Psoas muscle (tissue), 7 donors: ENCODE measurements at regions not wholly inside any gene's neighbourhood (a gene's known extent, or its start where the extent isn't known, plus 50 kb on each side); places are given as distances from the start of the nearest gene placed in this dataset.
"Not testable (repeated sequence)": the region's sequence is repeated elsewhere in the genome, so short reads cannot be mapped to it uniquely, and the experiment has no call there.

Source experiments
- ATAC-seq, 4 donors: fragments of 200-7000 bp; cut with Tn5 transposase; one replicate each; pipeline ENCODE4 v1.9.1; 2020; ENCODE audit warnings: moderate library complexity in 3 of 4, mild to moderate bottlenecking in 2 of 4
- DNase-seq, 2 donors: peaks; one replicate each; pipeline ENCODE4 v3.0.0-alpha.2; 2020
- H3K27ac ChIP-seq: fragments of 200-600 bp; one replicate; pipeline ENCODE4 v1.8.0; 2022
- H3K27me3 ChIP-seq, 3 donors: fragments of 200-600 bp in 1 of 3; one replicate each; pipeline versions ENCODE4 v1.6.1 to v1.8.0; 2013 to 2022; ENCODE audit warnings: low read length in 2 of 3, mild to moderate bottlenecking in 2 of 3, moderate library complexity in 1 of 3; ENCODE audit not compliant: insufficient read depth in 3 of 3
- H3K36me3 ChIP-seq, 2 donors: fragments of 200-600 bp in 1 of 2; one replicate each; pipeline versions ENCODE4 v1.6.1 to v1.8.0; 2013 to 2022; ENCODE audit warnings: low read depth in 1 of 2, mild to moderate bottlenecking in 1 of 2, moderate library complexity in 1 of 2; ENCODE audit not compliant: insufficient read depth in 1 of 2
- H3K4me1 ChIP-seq: fragments of 200-600 bp; one replicate; pipeline ENCODE4 v1.8.0; 2022
- H3K4me3 ChIP-seq: fragments of 200-600 bp; one replicate; pipeline ENCODE4 v1.8.0; 2022; ENCODE audit warnings: mild to moderate bottlenecking
- H3K9me3 ChIP-seq: fragments of 200-600 bp; one replicate; pipeline ENCODE4 v1.8.0; 2022
- CTCF ChIP-seq: fragments of 200-600 bp; IDR thresholded peaks from one replicate; pipeline ENCODE4 v1.8.0; 2022; ENCODE audit warnings: antibody characterized with exemption
- WGBS, 3 donors: extraction: QIAGEN DNeasy Blood & Tissue Kit; methylation state at CpG; one replicate each; pipeline versions ENCODE4 v1.1.6 to v1.1.7; 2013; 5-methylcytosine and 5-hydroxymethylcytosine counted together
- intact Hi-C, 2 donors: fragments of 100-400 bp; cut with DNase I; formaldehyde crosslinking; loops; one replicate each; pipeline versions ENCODE4 v1.11.0 to v1.14.2; 2022
- donor health status: healthy with polysubstance abuse.
- donor health status: DM: no; HTN: no; CAD: no; lungs with moderate emphysema.
- donor health status: Bipolar disorder and iron deficiency.
- donor health status: healthy.
- donor health status: DM: yes; HTN: yes; CAD: no.
- donor health status: DM: no; HTN: no; CAD: no.
- donor health status: DM: yes; HTN: yes; CAD: no.

- H3K36me3 ChIP-seq, result no peaks in the 10 kb centered on the region
- no peaks in the 10 kb centered on the region for H3K4me1 ChIP-seq
- TF ChIP-seq CTCF, result no peak
- H3K9me3 ChIP-seq, result peaks cover 3% of the 10 kb centered on the region
- H3K4me3 ChIP-seq, result no peak overlapping the region
- no peak overlapping the region for H3K27ac ChIP-seq
- DNase-seq, result no peak
- no peaks in the 10 kb centered on the region for H3K27me3 ChIP-seq
- intact Hi-C loops, result no loop called here
- ATAC-seq, result no peak
- WGBS, 3 donors, result 84 to 97% (median 91%) methylated on average over 3 of the region's 3 CpGs
Observed at GRCh38 chrX:23061116-23061515, 61.4 kb downstream of the DDX53 start.

GRCh38 chrX:23062359-23062758 is 62.6 kb downstream of the DDX53 start:
- TF ChIP-seq CTCF, result no peak
- ATAC-seq (no peak), DNase-seq (no peak)
- 91 to 98% (median 93%) methylated on average over 3 of the region's 3 CpGs for WGBS, 3 donors
- H3K36me3 ChIP-seq, result no peaks in the 10 kb centered on the region
- H3K27me3 ChIP-seq, result no peaks in the 10 kb centered on the region
- H3K9me3 ChIP-seq, result no peaks in the 10 kb centered on the region
- intact Hi-C loops, result no loop called here
- H3K4me3 ChIP-seq, result no peak overlapping the region
- no peaks in the 10 kb centered on the region for H3K4me1 ChIP-seq
- no peak overlapping the region for H3K27ac ChIP-seq

GRCh38 chrX:23066588-23067281 is 67.0 kb downstream of the DDX53 start:
- no peaks in the 10 kb centered on the region for H3K36me3 ChIP-seq
- H3K4me1 ChIP-seq, result no peaks in the 10 kb centered on the region
- ATAC-seq (no peak), DNase-seq (no peak)
- intact Hi-C loops, result no loop called here
- no peak overlapping the region for H3K27ac ChIP-seq
- WGBS, 3 donors, result 81 to 96% (median 90%) methylated on average over 5 of the region's 5 CpGs
- H3K27me3 ChIP-seq, result no peaks in the 10 kb centered on the region
- H3K9me3 ChIP-seq, result no peaks in the 10 kb centered on the region
- H3K4me3 ChIP-seq, result no peak overlapping the region
- TF ChIP-seq CTCF, result no peak

GRCh38 chrX:23075461-23075860 is 75.7 kb downstream of the DDX53 start:
- H3K27me3 ChIP-seq, H3K9me3 ChIP-seq, DNase-seq, H3K36me3 ChIP-seq, ATAC-seq, H3K27ac ChIP-seq, H3K4me1 ChIP-seq, intact Hi-C loops, H3K4me3 ChIP-seq: not testable (repeated sequence)
- WGBS, 3 donors, result 93 to 99% (median 99%) methylated on average over 21 of the region's 21 CpGs

- Histone ChIP-seq H3K27ac (no peak overlapping the region), H3K36me3 (no peaks in the 10 kb centered on the region), H3K27me3 (no peaks in the 10 kb centered on the region), H3K9me3 (no peaks in the 10 kb centered on the region), H3K4me3 (no peak overlapping the region), H3K4me1 (no peaks in the 10 kb centered on the region)
- WGBS, 3 donors, result 80 to 81% (median 80%) methylated on average over 1 of the region's 1 CpG
- DNase-seq (no peak), ATAC-seq (no peak)
- no peak for TF ChIP-seq CTCF
- intact Hi-C loops, result no loop called here
Observed at GRCh38 chrX:23079347-23079746, 79.6 kb downstream of the DDX53 start.
